22Rv1 (cell line): ENCODE measurements at regions not wholly inside any gene's neighbourhood (a gene's known extent, or its start where the extent isn't known, plus 50 kb on each side); places are given as distances from the start of the nearest gene placed in this dataset.

Experiments
- H3K27ac ChIP-seq: fragments of 450-650 bp; 2 replicates; pipeline ENCODE4 v1.5.1; 2017
- ZFX ChIP-seq: fragments of 450-650 bp; IDR thresholded peaks from 2 replicates; pipeline ENCODE4 v1.6.1; 2017; ENCODE audit warnings: antibody characterized with exemption, borderline replicate concordance
- TF ChIP-seq, protein P1 (sequence below): fragments of 450-650 bp; IDR thresholded peaks from 2 replicates; pipeline ENCODE4 v1.5.1; 2017; ENCODE audit warnings: mild to moderate bottlenecking

- no peak for TF ChIP-seq ZFX
- TF ChIP-seq, protein P1, sequence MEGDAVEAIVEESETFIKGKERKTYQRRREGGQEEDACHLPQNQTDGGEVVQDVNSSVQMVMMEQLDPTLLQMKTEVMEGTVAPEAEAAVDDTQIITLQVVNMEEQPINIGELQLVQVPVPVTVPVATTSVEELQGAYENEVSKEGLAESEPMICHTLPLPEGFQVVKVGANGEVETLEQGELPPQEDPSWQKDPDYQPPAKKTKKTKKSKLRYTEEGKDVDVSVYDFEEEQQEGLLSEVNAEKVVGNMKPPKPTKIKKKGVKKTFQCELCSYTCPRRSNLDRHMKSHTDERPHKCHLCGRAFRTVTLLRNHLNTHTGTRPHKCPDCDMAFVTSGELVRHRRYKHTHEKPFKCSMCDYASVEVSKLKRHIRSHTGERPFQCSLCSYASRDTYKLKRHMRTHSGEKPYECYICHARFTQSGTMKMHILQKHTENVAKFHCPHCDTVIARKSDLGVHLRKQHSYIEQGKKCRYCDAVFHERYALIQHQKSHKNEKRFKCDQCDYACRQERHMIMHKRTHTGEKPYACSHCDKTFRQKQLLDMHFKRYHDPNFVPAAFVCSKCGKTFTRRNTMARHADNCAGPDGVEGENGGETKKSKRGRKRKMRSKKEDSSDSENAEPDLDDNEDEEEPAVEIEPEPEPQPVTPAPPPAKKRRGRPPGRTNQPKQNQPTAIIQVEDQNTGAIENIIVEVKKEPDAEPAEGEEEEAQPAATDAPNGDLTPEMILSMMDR = no peak
Measured at GRCh38 chr2:204220896-204221295, 284.3 kb downstream of the ICOS start.

GRCh38 chr2:204223046-204223445 is 286.5 kb downstream of the ICOS start:
- TF ChIP-seq, protein P1 = no peak
- no peak overlapping the region for H3K27ac ChIP-seq

More at GRCh38 chr2:204220896-204221295, 284.3 kb downstream of the ICOS start:
- no peak overlapping the region for H3K27ac ChIP-seq

- H3K27ac ChIP-seq = no peak overlapping the region
- TF ChIP-seq, protein P1 = no peak
- no peak for TF ChIP-seq ZFX
Measured at GRCh38 chr2:204223544-204223943, 287.0 kb downstream of the ICOS start.

DNA sequence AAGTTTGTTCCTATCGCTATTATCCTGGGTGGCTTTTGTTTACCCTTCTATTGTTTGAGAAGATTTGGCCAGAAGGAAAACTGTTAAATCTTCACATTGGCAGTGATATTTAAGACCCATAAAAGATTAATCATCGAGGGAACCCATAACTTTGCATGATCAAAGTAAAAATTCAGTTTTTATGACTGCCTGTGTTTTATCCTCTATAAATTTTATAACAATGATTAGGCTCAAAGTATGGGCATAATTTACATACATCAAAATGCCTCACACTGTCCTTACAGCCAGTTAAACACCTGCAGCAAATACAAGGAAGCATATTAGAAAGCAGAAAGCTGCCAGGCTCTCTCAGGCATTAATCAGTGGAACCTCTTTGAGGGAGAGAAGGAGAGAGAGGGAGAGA is 289.1 kb downstream of the ICOS start:
- H3K27ac ChIP-seq = no peak overlapping the region
- TF ChIP-seq ZFX = no peak
- TF ChIP-seq, protein P1 = no peak

- TF ChIP-seq ZFX = no peak
- TF ChIP-seq, protein P1 = no peak
- no peak overlapping the region for H3K27ac ChIP-seq
Measured at GRCh38 chr2:204226305-204226880, 289.8 kb downstream of the ICOS start.

- H3K27ac ChIP-seq = no peak overlapping the region
- TF ChIP-seq, protein P1 = no peak
- TF ChIP-seq ZFX = no peak
Measured at GRCh38 chr2:204228169-204228886, 291.8 kb downstream of the ICOS start.

DNA sequence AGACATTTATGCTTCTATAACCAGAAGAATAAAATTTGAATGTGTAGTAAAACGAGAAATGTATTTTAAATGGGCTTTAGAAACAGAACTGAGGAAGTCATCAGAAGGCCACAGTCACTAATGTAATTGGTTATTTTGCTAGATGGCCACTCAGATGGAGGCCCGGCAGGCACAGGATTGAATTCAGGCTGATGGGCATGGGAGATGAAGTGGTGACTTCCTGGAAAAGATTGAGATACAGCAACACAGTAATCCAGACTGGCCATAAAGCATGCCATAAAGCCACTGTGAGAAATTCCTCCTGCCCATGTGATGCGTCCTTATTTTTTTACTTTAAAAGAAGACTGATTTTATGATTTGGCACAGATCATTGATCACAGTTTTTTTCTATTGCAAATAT is 297.7 kb downstream of the ICOS start:
- H3K27ac ChIP-seq = no peak overlapping the region
- TF ChIP-seq ZFX = no peak
- TF ChIP-seq, protein P1 = no peak
